Thyroid gland (tissue), 4 donors: ENCODE measurements at regions not wholly inside any gene's neighbourhood (a gene's known extent, or its start where the extent isn't known, plus 50 kb on each side); places are given as distances from the start of the nearest gene placed in this dataset.

ENCODE experiments used
- CTCF ChIP-seq, 6 experiments: fragments of 200-600 bp in 3 of 6; fragments of 450-650 bp in 3 of 6; sonication (generic) in 3 of 6; IDR thresholded peaks; one replicate each; pipeline ENCODE4 v1.5.1; 2016 to 2019; ENCODE audit warnings: antibody characterized with exemption in 6 of 6, mild to moderate bottlenecking in 2 of 6, inconsistent platforms in 1 of 6, moderate library complexity in 1 of 6
- POLR2A ChIP-seq, 2 donors: fragments of 450-650 bp; IDR thresholded peaks; one replicate each; pipeline ENCODE4 v1.6.1; 2017; ENCODE audit warnings: antibody characterized with exemption in 2 of 2, mild to moderate bottlenecking in 2 of 2, moderate library complexity in 1 of 2

DNA sequence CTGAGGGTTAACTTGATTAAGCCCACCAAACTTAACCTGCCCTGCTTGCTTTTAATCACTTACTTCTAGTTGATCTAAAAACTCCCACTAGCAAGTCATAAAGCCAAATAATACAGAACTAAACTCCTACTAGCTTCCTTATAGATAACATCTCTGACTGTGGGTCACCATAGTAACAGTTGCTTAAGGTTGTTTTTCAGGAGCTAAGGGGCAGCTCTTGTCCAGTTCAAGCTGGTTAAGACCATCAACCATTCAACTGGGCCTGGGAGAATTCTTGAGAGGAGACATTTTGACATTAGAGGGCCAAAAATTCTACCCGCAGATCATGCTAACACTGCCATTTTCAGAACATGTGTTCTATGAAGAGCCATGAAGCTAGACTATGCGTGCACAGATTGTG, 67.0 kb downstream of the UCHL1 start:
- no peak for TF ChIP-seq POLR2A (IDR thresholded peaks at IDR 0.05)
- no peak for TF ChIP-seq CTCF (IDR thresholded peaks at IDR 0.05)
